ENCODE measurements at regions not wholly inside any gene's neighbourhood (a gene's known extent, or its start where the extent isn't known, plus 50 kb on each side); places are given as distances from the start of the nearest gene placed in this dataset.
A peak's percentile ranks its signal among the peaks of the same experiment; 100 is the strongest.
"Not testable (repeated sequence)": the region's sequence is repeated elsewhere in the genome, so short reads cannot be mapped to it uniquely, and the experiment has no call there.

DNA sequence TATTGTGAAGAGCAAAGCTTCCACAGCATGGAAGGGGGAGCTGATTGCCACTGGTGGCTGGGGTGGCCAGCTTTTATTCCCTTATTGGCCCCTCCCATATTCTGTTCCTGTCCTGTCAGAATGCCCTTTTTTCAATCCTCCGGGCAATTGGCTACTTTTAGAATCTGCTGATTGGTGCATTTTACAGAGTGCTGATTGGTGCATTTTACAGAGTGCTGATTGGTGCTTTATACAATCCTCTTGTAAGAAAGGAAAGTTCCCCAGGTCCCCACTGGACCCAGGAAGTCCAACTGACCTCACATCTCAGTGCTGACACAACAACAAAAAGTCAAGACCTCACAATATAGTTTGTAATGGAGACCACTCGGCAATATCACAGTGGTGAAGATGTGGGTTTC, 195.0 kb downstream of the SPATA31A6 start:
- Mint-ChIP-seq H3K27me3 (ENCODE audit: low read depth) (no peaks in the 10 kb centered on the region), H3K9me3 (ENCODE audit: low read depth) (peaks cover 8% of the 10 kb centered on the region), H3K4me1 (ENCODE audit: low read depth) (peaks cover 4% of the 10 kb centered on the region), H3K36me3 (ENCODE audit: low read depth) (no peaks in the 10 kb centered on the region), H3K27ac (ENCODE audit: unreplicated experiment) (no peak overlapping the region), H3K4me3 (ENCODE audit: unreplicated experiment) (no peak overlapping the region)
- no peak for DNase-seq (ENCODE audit: low spot score)
- TF ChIP-seq, protein P1, sequence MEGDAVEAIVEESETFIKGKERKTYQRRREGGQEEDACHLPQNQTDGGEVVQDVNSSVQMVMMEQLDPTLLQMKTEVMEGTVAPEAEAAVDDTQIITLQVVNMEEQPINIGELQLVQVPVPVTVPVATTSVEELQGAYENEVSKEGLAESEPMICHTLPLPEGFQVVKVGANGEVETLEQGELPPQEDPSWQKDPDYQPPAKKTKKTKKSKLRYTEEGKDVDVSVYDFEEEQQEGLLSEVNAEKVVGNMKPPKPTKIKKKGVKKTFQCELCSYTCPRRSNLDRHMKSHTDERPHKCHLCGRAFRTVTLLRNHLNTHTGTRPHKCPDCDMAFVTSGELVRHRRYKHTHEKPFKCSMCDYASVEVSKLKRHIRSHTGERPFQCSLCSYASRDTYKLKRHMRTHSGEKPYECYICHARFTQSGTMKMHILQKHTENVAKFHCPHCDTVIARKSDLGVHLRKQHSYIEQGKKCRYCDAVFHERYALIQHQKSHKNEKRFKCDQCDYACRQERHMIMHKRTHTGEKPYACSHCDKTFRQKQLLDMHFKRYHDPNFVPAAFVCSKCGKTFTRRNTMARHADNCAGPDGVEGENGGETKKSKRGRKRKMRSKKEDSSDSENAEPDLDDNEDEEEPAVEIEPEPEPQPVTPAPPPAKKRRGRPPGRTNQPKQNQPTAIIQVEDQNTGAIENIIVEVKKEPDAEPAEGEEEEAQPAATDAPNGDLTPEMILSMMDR (IDR thresholded peaks at IDR 0.05) = no peak

DNA sequence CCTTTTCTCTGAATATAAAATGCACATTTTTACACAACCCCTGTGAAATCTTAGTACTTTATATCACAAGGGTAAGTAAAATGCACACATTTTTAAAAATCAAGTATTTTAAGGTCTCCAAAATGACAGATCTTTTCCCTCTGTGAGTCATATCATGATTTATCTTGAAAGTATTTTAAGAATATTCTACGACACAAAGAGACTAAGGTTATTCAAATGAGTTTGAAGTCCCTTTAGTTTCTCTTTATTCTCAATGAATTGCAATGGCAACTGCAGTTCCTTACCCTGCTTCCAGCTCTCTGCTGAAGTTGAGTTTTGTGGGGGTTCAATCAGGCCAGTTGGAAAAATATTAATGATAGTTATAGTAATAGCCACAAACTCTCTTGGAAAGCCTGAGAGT, 196.1 kb downstream of the SPATA31A6 start:
- H3K36me3 Mint-ChIP-seq (ENCODE audit: low read depth); H3K27ac Mint-ChIP-seq (ENCODE audit: unreplicated experiment); H3K9me3 Mint-ChIP-seq (ENCODE audit: low read depth); H3K27me3 Mint-ChIP-seq (ENCODE audit: low read depth); H3K4me1 Mint-ChIP-seq (ENCODE audit: low read depth); DNase-seq (ENCODE audit: low spot score); H3K4me3 Mint-ChIP-seq (ENCODE audit: unreplicated experiment): not testable (repeated sequence)

DNA sequence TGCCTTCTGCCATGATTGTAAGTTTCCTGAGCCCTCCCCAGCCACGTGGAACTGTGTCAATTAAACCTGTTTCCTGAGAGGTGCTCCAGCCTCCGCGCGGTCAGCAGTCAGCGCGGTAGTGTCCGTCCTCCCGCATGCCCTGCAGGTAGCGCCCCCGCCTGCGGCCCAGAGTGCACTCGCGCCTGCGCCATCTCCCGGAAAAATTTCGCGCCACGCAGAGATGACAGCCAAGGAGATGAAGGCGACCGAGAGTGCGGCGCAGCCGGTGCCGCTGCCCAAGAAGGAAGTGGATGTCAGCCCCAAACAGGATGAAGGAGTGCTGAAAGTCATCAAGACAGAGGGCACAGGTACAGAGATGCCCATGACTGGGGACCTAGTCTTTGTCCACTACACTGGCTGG, 201.1 kb downstream of the SPATA31A6 start:
- not testable (repeated sequence) for H3K4me1 Mint-ChIP-seq (ENCODE audit: low read depth); H3K36me3 Mint-ChIP-seq (ENCODE audit: low read depth); H3K4me3 Mint-ChIP-seq (ENCODE audit: unreplicated experiment); H3K27ac Mint-ChIP-seq (ENCODE audit: unreplicated experiment); H3K9me3 Mint-ChIP-seq (ENCODE audit: low read depth); H3K27me3 Mint-ChIP-seq (ENCODE audit: low read depth)
- peak; percentile 83 for DNase-seq (ENCODE audit: low spot score)

DNA sequence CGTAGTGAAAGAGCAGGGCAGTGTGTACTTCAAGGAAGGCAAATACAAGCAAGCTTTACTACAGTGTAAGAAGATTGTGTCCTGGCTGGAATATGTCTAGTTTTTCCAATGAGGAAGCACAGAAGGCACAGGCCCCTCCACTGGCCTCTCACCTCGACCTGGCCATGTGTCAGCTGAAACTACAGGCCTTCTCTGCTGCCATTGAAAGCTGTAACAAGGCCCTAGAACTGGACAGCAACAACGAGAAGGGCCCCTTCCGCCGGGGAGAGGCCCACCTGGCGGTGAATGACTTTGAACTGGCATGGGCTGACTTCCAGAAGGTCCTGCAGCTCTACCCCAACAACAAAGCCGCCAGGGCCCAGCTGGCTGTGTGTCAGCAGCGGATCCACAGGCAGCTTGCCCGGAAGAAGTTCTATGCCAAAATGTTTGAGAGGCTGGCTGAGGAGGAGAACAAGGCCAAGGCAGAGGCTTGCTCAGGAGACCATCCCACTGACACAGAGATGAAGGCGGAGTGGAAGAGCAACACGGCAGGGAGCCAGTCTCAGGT, 202.2 kb downstream of the SPATA31A6 start:
- not testable (repeated sequence) for H3K27ac Mint-ChIP-seq (ENCODE audit: unreplicated experiment); H3K27me3 Mint-ChIP-seq (ENCODE audit: low read depth); H3K4me1 Mint-ChIP-seq (ENCODE audit: low read depth); H3K36me3 Mint-ChIP-seq (ENCODE audit: low read depth); H3K9me3 Mint-ChIP-seq (ENCODE audit: low read depth); H3K4me3 Mint-ChIP-seq (ENCODE audit: unreplicated experiment)
- peak; percentile 91 for DNase-seq (ENCODE audit: low spot score)

DNA sequence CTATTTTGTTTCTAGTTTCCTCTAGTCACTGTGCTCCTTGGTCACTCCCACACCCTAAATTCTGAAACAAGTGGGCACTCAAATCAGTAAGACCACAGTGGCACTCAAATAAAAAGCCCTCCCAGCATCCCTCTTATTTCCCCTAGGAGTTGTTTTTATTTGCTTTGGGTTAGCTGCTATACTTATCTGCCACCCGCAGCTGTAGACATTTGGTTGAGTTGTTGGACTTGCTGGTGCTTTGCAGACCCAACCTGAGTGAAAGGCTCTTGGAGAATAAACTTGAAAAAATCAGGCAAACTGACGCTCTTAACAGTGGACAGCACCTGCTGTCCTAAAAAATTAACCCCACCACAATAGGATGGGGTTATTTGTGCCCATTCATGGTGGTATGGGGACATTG, 203.0 kb downstream of the SPATA31A6 start:
- no peak for DNase-seq (ENCODE audit: low spot score)
- no peaks in the 10 kb centered on the region for H3K9me3 Mint-ChIP-seq (ENCODE audit: low read depth)
- no peak overlapping the region for H3K4me3 Mint-ChIP-seq (ENCODE audit: unreplicated experiment)
- no peaks in the 10 kb centered on the region for H3K4me1 Mint-ChIP-seq (ENCODE audit: low read depth)
- H3K27ac Mint-ChIP-seq (ENCODE audit: unreplicated experiment) = no peak overlapping the region
- H3K27me3 Mint-ChIP-seq (ENCODE audit: low read depth) = no peaks in the 10 kb centered on the region
- H3K36me3 Mint-ChIP-seq (ENCODE audit: low read depth) = no peaks in the 10 kb centered on the region
- TF ChIP-seq, protein P1 (IDR thresholded peaks at IDR 0.05) = no peak

DNA sequence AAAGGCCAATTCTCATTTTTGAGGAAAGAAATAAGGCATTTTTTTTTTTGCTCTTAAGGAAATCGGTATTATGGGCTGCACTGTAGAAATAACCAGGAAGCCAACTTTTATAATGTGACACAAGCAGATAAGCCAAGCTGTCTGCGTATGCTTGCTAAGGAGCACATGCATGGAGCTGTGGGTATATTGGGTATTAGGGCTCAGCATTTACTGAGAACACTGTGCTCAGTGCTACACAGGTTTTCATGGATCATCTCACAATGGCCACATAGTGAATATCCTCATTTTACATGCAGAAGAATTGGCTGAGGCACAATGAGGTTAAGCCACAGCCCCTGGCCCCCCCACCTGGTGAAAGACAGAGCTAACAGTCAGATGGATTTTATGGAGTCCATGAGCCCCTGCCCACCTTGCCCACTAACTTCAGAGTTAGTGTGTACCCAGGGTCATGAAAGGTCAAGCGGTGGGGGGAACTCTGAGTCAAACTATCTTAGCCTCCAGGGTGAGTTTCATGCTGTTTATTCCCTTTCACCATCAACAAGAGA, 204.8 kb downstream of the SPATA31A6 start:
- H3K4me3 Mint-ChIP-seq (ENCODE audit: unreplicated experiment) = no peak overlapping the region
- H3K4me1 Mint-ChIP-seq (ENCODE audit: low read depth) = no peaks in the 10 kb centered on the region
- TF ChIP-seq, protein P1 (IDR thresholded peaks at IDR 0.05) = no peak
- H3K27me3 Mint-ChIP-seq (ENCODE audit: low read depth) = no peaks in the 10 kb centered on the region
- no peaks in the 10 kb centered on the region for H3K9me3 Mint-ChIP-seq (ENCODE audit: low read depth)
- no peaks in the 10 kb centered on the region for H3K36me3 Mint-ChIP-seq (ENCODE audit: low read depth)
- peak; percentile 90 for DNase-seq (ENCODE audit: low spot score)
- H3K27ac Mint-ChIP-seq (ENCODE audit: unreplicated experiment) = no peak overlapping the region

DNA sequence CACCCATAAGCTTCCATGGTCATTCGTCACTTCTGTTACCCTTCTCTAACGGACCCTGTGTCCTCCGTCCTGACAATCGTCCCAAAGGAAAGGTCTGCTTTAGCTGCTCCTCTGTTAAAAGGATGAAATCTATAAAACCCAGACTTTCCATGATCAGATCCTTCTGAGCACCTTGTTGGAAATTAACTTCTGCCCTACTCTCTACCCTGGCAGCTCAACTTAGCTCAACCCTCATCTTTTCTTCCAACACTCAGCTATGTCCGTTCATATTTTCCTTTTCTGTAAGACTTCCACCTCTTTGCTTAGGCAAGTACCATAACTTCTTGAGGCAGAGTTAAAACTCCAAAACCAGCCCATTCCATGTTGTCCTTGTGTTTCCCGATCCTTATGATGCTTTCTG, 205.4 kb downstream of the SPATA31A6 start:
- Mint-ChIP-seq H3K4me1 (ENCODE audit: low read depth) (no peaks in the 10 kb centered on the region), H3K27me3 (ENCODE audit: low read depth) (no peaks in the 10 kb centered on the region), H3K27ac (ENCODE audit: unreplicated experiment) (no peak overlapping the region), H3K36me3 (ENCODE audit: low read depth) (no peaks in the 10 kb centered on the region), H3K9me3 (ENCODE audit: low read depth) (no peaks in the 10 kb centered on the region), H3K4me3 (ENCODE audit: unreplicated experiment) (no peak overlapping the region)
- DNase-seq (ENCODE audit: low spot score) = no peak
- TF ChIP-seq, protein P1 (IDR thresholded peaks at IDR 0.05) = no peak

DNA sequence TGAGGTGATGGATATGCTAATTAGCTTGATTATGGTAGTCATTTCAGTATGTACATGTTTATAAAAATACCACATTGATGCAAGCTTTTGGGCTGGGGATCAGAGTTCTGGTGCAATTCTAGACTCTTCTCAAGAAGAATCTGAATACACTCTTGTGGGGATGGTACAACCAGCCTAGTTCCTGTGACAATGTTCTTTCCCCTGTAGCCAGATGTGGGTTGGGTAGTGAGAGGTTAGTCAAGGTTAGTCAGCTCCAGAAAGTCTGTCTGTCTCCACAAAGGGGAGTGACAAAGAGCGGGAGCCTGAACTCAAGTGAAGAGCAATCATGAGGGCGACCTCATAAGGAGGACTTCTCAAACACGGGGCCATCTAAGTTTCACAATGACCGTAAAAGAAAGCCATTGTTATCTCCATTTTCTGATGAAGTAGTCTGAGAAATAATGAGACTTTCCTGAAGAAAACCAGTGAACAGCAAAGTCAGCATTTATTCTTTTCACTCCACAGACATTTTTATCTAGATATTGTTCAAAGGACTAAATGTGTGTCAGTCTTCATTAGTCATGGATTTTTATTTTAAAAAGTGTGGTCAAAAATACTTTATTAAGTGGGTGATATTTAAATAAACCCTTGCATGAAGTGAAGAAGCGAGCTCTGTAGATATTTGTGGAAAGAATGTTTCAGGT, 209.5 kb downstream of the SPATA31A6 start:
- H3K36me3 Mint-ChIP-seq (ENCODE audit: low read depth); H3K4me3 Mint-ChIP-seq (ENCODE audit: unreplicated experiment); H3K9me3 Mint-ChIP-seq (ENCODE audit: low read depth); DNase-seq (ENCODE audit: low spot score); H3K27ac Mint-ChIP-seq (ENCODE audit: unreplicated experiment); H3K27me3 Mint-ChIP-seq (ENCODE audit: low read depth): not testable (repeated sequence)
- H3K4me1 Mint-ChIP-seq (ENCODE audit: low read depth) = peaks cover 15% of the 10 kb centered on the region
